ENCODE measurements at regions not wholly inside any gene's neighbourhood (a gene's known extent, or its start where the extent isn't known, plus 50 kb on each side); places are given as distances from the start of the nearest gene placed in this dataset.

GRCh38 chr12:27898022-27898421, 74.5 kb downstream of the PTHLH start (continued):
- TF ChIP-seq USF2 (IDR thresholded peaks at IDR 0.05; ENCODE audit: low read depth, low read length) (no peak), SMC3 (IDR thresholded peaks at IDR 0.05; ENCODE audit: low read depth, low read length) (no peak), CTCF (conservative IDR thresholded peaks at IDR 0.05; ENCODE audit: low read depth, low read length) (no peak)

- no peak overlapping the region for H2AFZ ChIP-seq (replicated peaks; ENCODE audit: low read length, poor library complexity)
- no peaks in the 10 kb centered on the region for H3K9me3 ChIP-seq (ENCODE audit: control insufficient read depth, insufficient read depth, low read length)
- no peak overlapping the region for H2AK9ac ChIP-seq (replicated peaks; ENCODE audit: low read depth, low read length, poor library complexity)
- CTCF ChIA-PET = no interaction called here
- H4K91ac ChIP-seq (ENCODE audit: insufficient read depth, low read depth, low read length) = no peak overlapping the region
- H2BK120ac ChIP-seq (ENCODE audit: low read depth, low read length) = no peak overlapping the region
- H3K27ac ChIP-seq (ENCODE audit: insufficient read depth, low read length) = no peak overlapping the region
- H3K4me1 ChIP-seq (ENCODE audit: control insufficient read depth, insufficient read depth, low read length) = peaks cover 4% of the 10 kb centered on the region; the same call in 1 of the 2 replicates
- H4K5ac ChIP-seq (ENCODE audit: low read depth, low read length) = no peak overlapping the region
- no peak overlapping the region for H3K9ac ChIP-seq (ENCODE audit: low read depth, low read length)
- H3K36me3 ChIP-seq (ENCODE audit: control insufficient read depth, insufficient read depth, low read length) = no peaks in the 10 kb centered on the region
- dilution Hi-C loops (cut with HindIII; ENCODE audit: low sequenced_read_pairs, unreplicated experiment) (no loop called here), in situ Hi-C loops (cut with MboI; ENCODE audit: low sequenced_read_pairs) (no loop called here), intact Hi-C loops (cut with micrococcal nuclease) (no loop called here)
- no peaks in the 10 kb centered on the region for H3K9me1 ChIP-seq (ENCODE audit: insufficient read depth, low read length)
- H3K23ac ChIP-seq (ENCODE audit: low read depth, low read length) = no peak overlapping the region
- TF ChIP-seq CHD1 (IDR thresholded peaks at IDR 0.05; ENCODE audit: low read depth, low read length) (no peak), USF2 (IDR thresholded peaks at IDR 0.05; ENCODE audit: low read depth, low read length) (no peak), RCOR1 (IDR thresholded peaks at IDR 0.05; ENCODE audit: insufficient replicate concordance, low read length) (no peak), POLR2A (IDR thresholded peaks at IDR 0.05; ENCODE audit: low read depth, low read length) (no peak), SMC3 (IDR thresholded peaks at IDR 0.05; ENCODE audit: low read depth, low read length) (no peak)
- no peak overlapping the region for H4K8ac ChIP-seq (ENCODE audit: low read depth in 2 of 2, low read length in 2 of 2)
- no peak overlapping the region for H2BK15ac ChIP-seq (ENCODE audit: low read depth, low read length)
- no peak overlapping the region for H3K18ac ChIP-seq (ENCODE audit: low read depth, low read length)
- no CpG with 5 or more reads among the region's 3 CpGs for WGBS, 2 experiments (ENCODE audit: extremely low coverage in 2 of 2, insufficient read length in 1 of 2)
- no peak overlapping the region for H3K4me2 ChIP-seq (ENCODE audit: low read depth, low read length)
- no peaks in the 10 kb centered on the region for H4K20me1 ChIP-seq (ENCODE audit: insufficient read depth, low read length)
- H3K4me3 ChIP-seq (ENCODE audit: insufficient read depth, low read depth, low read length) = no peak overlapping the region
- H2BK5ac ChIP-seq (ENCODE audit: low read depth, low read length, poor library complexity, severe bottlenecking) = no peak overlapping the region
- H3K27me3 ChIP-seq (ENCODE audit: control insufficient read depth, insufficient read depth, low read length) = no peaks in the 10 kb centered on the region
- no peak overlapping the region for H3K14ac ChIP-seq (replicated peaks; ENCODE audit: low read depth, low read length)
- H3K56ac ChIP-seq (ENCODE audit: extremely low read depth, insufficient read depth, low read length) = no peak overlapping the region
- H2BK20ac ChIP-seq (ENCODE audit: low read depth, low read length) = no peak overlapping the region
- ATAC-seq (ENCODE audit: low read depth) (no peak), DNase-seq (no peak)
- POLR2A ChIA-PET (ENCODE audit: unreplicated experiment) = no interaction called here
- BruUV-seq (replicated peaks) = no TSS peak
- no peak overlapping the region for H2AK5ac ChIP-seq (ENCODE audit: low read depth, low read length)
- no peak overlapping the region for H3K4ac ChIP-seq (ENCODE audit: low read depth, low read length)
- no peaks in the 10 kb centered on the region for H3K79me1 ChIP-seq (ENCODE audit: low read depth in 1 of 2, low read length in 2 of 2)
Measured at GRCh38 chr12:27896419-27896990, 76.0 kb downstream of the PTHLH start.

All from IMR-90 (cell line).